ENCODE measurements at regions not wholly inside any gene's neighbourhood (a gene's known extent, or its start where the extent isn't known, plus 50 kb on each side); places are given as distances from the start of the nearest gene placed in this dataset.
"Not testable (repeated sequence)": the region's sequence is repeated elsewhere in the genome, so short reads cannot be mapped to it uniquely, and the experiment has no call there.

GRCh38 chr1:121531747-121532146, 347.0 kb downstream of the SRGAP2C start:
- TF ChIP-seq CSRNP3 (CRISPR knock-in tag; IDR thresholded peaks at IDR 0.05); PATZ1 (CRISPR knock-in tag; IDR thresholded peaks at IDR 0.05; ENCODE audit: borderline replicate concordance); ZFP3 (CRISPR knock-in tag; IDR thresholded peaks at IDR 0.05); RARB (CRISPR knock-in tag; IDR thresholded peaks at IDR 0.05); ZC3H10 (CRISPR knock-in tag; IDR thresholded peaks at IDR 0.05); TCF4 (CRISPR knock-in tag; IDR thresholded peaks at IDR 0.05; ENCODE audit: borderline replicate concordance); CREB5 (CRISPR knock-in tag; IDR thresholded peaks at IDR 0.05; ENCODE audit: low read depth); ZFP30 (CRISPR knock-in tag; IDR thresholded peaks at IDR 0.05); ZNF70 (CRISPR knock-in tag; IDR thresholded peaks at IDR 0.05); POU6F1 (CRISPR knock-in tag; IDR thresholded peaks at IDR 0.05; ENCODE audit: borderline replicate concordance, low read depth); TSHZ2 (CRISPR knock-in tag; IDR thresholded peaks at IDR 0.05); ARNTL (CRISPR knock-in tag; IDR thresholded peaks at IDR 0.05; ENCODE audit: borderline replicate concordance, low read depth); PPARA (CRISPR knock-in tag; IDR thresholded peaks at IDR 0.05; ENCODE audit: borderline replicate concordance): not testable (repeated sequence)
